Keratinocyte (primary cell): ENCODE measurements at regions not wholly inside any gene's neighbourhood (a gene's known extent, or its start where the extent isn't known, plus 50 kb on each side); places are given as distances from the start of the nearest gene placed in this dataset.
"Not testable (repeated sequence)": the region's sequence is repeated elsewhere in the genome, so short reads cannot be mapped to it uniquely, and the experiment has no call there.

Experiments
- EZH2 ChIP-seq: IDR thresholded peaks from one replicate; pipeline ENCODE4 v1.6.1; 2012; ENCODE audit warnings: inconsistent platforms, mild to moderate bottlenecking, low read length, moderate library complexity
- TF ChIP-seq, protein P1 (sequence below), 3 experiments: IDR thresholded peaks in 1 of 3; conservative IDR thresholded peaks in 1 of 3; optimal IDR thresholded peaks in 1 of 3; 2 replicates in 2 of 3; 3 replicates in 1 of 3; pipeline versions ENCODE3 to v1.5.1; 2011; ENCODE audit warnings: low read length in 3 of 3, mild to moderate bottlenecking in 3 of 3, moderate library complexity in 2 of 3, control low read depth in 1 of 3, inconsistent platforms in 1 of 3; ENCODE audit not compliant: insufficient read depth in 2 of 3; ENCODE audit errors: extremely low read depth in 1 of 3

DNA sequence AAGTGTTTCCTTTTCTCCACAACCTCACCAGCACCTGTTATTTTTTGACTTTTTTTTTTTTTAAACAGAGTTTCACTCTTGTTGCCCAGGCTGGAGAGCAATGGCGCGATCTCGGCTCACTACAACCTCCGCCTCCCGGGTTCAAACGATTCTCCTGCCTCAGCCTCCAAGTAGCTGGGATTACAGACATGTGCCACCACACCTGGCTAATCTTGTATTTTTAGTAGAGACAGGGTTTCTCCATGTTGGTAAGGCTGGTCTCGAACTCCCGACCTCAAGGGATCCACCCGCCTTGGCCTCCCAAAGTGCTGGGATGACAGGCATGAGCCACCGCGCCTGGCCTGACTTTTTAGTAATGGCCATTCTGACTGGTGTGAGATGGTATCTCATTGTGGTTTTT lies 123.2 kb upstream of the CCND2 start:
- TF ChIP-seq, protein P1, sequence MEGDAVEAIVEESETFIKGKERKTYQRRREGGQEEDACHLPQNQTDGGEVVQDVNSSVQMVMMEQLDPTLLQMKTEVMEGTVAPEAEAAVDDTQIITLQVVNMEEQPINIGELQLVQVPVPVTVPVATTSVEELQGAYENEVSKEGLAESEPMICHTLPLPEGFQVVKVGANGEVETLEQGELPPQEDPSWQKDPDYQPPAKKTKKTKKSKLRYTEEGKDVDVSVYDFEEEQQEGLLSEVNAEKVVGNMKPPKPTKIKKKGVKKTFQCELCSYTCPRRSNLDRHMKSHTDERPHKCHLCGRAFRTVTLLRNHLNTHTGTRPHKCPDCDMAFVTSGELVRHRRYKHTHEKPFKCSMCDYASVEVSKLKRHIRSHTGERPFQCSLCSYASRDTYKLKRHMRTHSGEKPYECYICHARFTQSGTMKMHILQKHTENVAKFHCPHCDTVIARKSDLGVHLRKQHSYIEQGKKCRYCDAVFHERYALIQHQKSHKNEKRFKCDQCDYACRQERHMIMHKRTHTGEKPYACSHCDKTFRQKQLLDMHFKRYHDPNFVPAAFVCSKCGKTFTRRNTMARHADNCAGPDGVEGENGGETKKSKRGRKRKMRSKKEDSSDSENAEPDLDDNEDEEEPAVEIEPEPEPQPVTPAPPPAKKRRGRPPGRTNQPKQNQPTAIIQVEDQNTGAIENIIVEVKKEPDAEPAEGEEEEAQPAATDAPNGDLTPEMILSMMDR (optimal IDR thresholded peaks at IDR 0.05 in 1 of 3, IDR thresholded peaks at IDR 0.05 in 1 of 3, conservative IDR thresholded peaks at IDR 0.05 in 1 of 3; ENCODE audit: extremely low read depth in 1 of 3, insufficient read depth in 2 of 3, low read length in 3 of 3): not testable (repeated sequence)
- TF ChIP-seq EZH2: not testable (repeated sequence)
